SH-SY5Y (cell line): ENCODE measurements at regions not wholly inside any gene's neighbourhood (a gene's known extent, or its start where the extent isn't known, plus 50 kb on each side); places are given as distances from the start of the nearest gene placed in this dataset.

Experiments
- GATA2 ChIP-seq: IDR thresholded peaks from 2 replicates; pipeline ENCODE4 v1.6.1; 2011; ENCODE audit warnings: mild to moderate bottlenecking, low read depth, low read length
- GATA3 ChIP-seq: IDR thresholded peaks from 2 replicates; pipeline ENCODE4 v1.6.1; 2011; ENCODE audit warnings: low read depth, mild to moderate bottlenecking, low read length, moderate library complexity

DNA sequence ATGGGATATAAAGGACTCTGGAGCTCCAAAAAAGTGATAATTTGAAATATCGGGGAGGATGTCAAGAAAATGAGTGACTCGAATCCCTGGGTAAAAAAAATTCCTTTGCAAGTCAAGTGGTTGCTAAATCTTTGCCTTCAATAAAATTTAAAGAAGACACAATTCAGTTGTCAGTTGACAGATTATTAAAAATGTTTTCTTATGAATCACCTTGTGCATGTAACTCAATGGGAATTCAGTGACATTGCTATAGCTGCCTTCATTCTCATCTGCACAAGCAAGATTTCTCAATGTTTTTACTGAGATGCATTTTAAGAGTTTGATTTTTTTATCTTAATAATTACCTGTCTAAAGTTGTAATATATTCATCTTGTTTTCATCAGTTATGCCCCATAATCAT, 264.0 kb upstream of the IL12A start:
- TF ChIP-seq GATA2: no peak
- TF ChIP-seq GATA3: no peak

- no peak for TF ChIP-seq GATA2
- TF ChIP-seq GATA3: no peak
Measured at GRCh38 chr3:159726231-159726964, 262.2 kb upstream of the IL12A start.

DNA sequence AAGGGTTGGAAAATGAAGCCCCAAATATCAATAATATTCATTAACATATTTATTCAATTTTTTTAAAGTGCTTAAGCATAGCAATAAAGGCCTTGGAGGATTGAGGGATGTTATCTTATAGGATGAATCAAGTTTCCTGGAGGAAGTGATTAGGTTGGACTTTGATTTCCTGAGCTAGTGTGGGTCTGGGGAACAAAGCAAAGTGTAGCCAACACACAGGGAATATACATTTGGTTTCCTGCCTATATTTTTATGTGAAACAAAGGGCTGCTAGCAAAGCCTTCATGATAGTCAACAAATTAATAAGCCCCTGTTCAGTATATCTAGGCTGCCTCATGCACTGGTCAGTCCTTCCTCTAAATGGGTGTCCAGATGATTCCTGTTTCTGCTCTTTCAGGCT, 261.1 kb upstream of the IL12A start:
- TF ChIP-seq GATA2 (no peak), GATA3 (no peak)

DNA sequence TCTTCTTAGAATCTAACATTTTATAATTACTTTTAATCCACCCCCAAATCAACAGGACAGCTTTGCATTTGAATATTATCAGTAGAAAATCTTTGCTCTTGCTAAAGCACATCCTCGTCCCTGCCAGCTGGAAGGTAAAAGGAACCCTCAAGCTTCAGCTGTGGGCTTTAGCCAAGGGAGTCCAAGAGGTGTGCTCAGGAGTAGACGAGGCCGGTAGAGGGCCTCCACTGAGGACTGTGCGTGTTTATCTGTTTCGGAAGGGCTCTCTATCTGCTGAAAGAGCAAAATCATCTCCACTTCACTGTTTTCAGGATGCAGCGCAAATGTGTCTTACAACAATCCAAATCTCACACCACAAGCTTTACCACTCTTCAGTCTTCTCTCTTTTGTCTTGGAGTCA, 257.4 kb upstream of the IL12A start:
- TF ChIP-seq GATA2 (no peak), GATA3 (no peak)

GRCh38 chr3:159732172-159733111, 256.2 kb upstream of the IL12A start:
- TF ChIP-seq GATA2 (no peak), GATA3 (no peak)

DNA sequence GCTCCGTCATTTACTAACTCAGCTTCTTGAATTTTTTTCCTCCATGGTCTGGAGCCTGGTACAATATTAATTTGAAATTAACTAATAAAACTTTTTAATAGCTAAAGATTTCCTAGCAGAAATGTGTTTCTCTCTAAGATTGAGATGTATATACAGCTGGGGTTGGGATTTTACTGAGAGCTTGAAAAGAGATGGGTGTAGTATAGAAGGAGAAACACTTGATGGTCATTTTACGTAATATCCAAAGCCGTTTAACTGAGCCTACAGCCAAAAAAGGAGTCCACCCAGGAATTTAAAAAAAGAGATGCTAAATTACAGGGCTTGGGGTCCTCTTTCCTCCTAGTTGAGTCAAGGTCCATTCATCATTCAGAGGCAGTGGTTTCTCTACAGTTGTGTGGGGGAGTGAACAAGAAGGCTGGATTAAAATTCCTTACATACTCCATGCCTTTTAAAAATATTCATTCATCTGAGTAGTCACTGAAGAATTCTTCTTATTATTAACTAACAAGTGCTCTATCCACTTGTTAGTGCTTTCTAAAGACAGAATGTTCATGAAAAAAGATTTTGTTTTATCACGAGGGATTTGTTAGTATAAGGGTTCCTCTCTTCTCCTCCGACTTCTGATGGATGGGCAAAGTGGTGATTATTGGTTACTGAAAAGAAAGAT, 255.3 kb upstream of the IL12A start:
- TF ChIP-seq GATA2 (no peak), GATA3 (no peak)

- TF ChIP-seq GATA3 (no peak), GATA2 (no peak)
Measured at GRCh38 chr3:159734681-159735080, 254.0 kb upstream of the IL12A start.

- TF ChIP-seq GATA3 (no peak), GATA2 (no peak)
Measured at GRCh38 chr3:159739166-159739565, 249.5 kb upstream of the IL12A start.

GRCh38 chr3:159739969-159740368, 248.7 kb upstream of the IL12A start:
- TF ChIP-seq GATA3 (no peak), GATA2 (no peak)

DNA sequence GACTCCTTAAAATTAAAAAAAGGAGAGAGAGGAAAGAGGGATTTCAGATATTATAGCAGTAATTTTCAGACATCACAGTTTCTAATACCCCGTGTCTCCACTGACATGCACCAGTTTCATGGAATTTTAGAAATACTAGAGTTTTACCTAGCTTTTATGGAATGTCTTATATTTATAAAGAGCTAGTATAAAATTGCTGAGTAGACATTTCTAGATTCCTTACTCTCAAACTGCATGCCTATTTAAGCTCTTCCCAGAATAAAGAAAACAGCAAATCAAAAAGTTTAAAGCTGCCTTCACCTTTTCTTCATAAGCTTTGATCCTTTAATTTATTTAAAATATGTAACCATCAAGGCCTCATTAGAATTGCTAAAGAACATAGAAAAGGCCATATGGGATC, 247.4 kb upstream of the IL12A start:
- TF ChIP-seq GATA3: no peak
- no peak for TF ChIP-seq GATA2

DNA sequence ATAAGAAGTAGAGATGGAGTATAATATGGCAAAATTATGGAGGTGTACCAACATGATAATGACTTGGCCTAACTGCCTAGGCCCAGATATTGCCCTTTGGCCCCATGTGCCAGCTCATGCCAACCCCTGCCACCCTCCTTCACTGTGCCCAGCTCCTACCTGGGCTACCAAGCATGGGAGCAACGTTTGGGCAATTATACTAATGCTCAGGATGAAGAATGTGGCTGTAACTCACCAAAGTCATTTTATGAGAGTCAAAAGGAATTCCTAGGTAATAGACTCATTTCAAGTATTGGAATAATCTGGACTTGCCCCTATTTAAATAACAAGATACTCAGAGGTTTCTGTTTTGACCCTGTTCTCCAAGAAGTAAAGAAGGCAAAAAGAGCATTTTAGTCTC, 240.2 kb upstream of the IL12A start:
- TF ChIP-seq GATA2: no peak
- TF ChIP-seq GATA3: no peak

GRCh38 chr3:159749406-159749805, 239.2 kb upstream of the IL12A start:
- no peak for TF ChIP-seq GATA2
- TF ChIP-seq GATA3: no peak

DNA sequence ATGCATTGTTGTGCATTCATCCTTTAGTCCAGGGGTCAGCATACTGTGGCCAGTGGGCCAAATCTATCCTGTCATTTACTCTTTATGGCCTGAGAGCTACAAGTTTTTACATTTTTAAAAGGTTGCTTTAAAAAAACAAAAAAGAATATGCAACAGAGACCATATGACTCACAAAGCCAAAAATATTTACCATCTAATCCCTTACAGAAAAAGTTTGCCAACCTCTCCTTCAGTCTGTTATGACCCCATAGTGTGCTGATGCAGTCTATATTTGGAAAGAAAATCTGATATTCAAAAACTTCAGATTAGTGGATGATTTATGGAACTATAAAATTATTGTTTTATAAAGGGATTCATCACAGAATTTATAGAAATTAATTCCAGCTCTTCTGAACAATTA, 237.5 kb upstream of the IL12A start:
- TF ChIP-seq GATA2: no peak
- TF ChIP-seq GATA3: no peak

- no peak for TF ChIP-seq GATA3
- no peak for TF ChIP-seq GATA2
Measured at GRCh38 chr3:159751752-159752151, 236.9 kb upstream of the IL12A start.
